K562 (cell line): ENCODE measurements at regions not wholly inside any gene's neighbourhood (a gene's known extent, or its start where the extent isn't known, plus 50 kb on each side); places are given as distances from the start of the nearest gene placed in this dataset.

Source experiments
- ATAC-seq: fragments of 200-7000 bp; cut with Tn5 transposase; 3 replicates; pipeline ENCODE4 v1.9.1; 2020; ENCODE audit warnings: moderate library complexity
- BruUV-seq: library from RNA; stranded (reverse); fragments of 400-500 nt; replicated peaks from 2 replicates; lab custom pipeline; 2021; lab: Mats Ljungman, UMichigan
- CTCF ChIA-PET: fragments of 300-600 bp; formaldehyde crosslinking; extraction: SDS; loops from one replicate; lab custom pipeline; 2021; ENCODE audit warnings: low intra/inter-chr PET ratio; lab: Yijun Ruan, JAX
- POLR2A ChIA-PET: fragments of 300-600, 350-650 bp; sonication (Branson Sonifier 250); formaldehyde crosslinking; extraction: SDS; loops from one replicate; lab custom pipeline; 2021; ENCODE audit warnings: antibody characterized with exemption, inconsistent platforms; lab: Yijun Ruan, JAX
- DNase-seq, 4 experiments: peaks; one replicate each; pipeline versions ENCODE4 v3.0.0 to v3.0.0-alpha.2; 2011 to 2018; ENCODE audit warnings: low spot score in 3 of 4, mixed read lengths in 3 of 4; ENCODE audit errors: extremely low read depth in 1 of 4
- FAIRE-seq: peaks from 2 replicates; lab custom pipeline; 2011; peaks lifted over from hg19 to GRCh38; lab: Jason Lieb, UNC
- H2AFZ ChIP-seq: 2 replicates; pipeline ENCODE4 v1.6.0; 2011; ENCODE audit warnings: low read depth, low read length, control low read depth, inconsistent platforms
- H3K27ac ChIP-seq: fragments of 200-600 bp; 3 replicates; pipeline ENCODE4 v1.8.0; 2011; ENCODE audit warnings: low read depth, mild to moderate bottlenecking, control low read depth, inconsistent platforms, low read length, moderate library complexity, mixed read lengths; ENCODE audit errors: extremely low read depth
- H3K27me3 ChIP-seq, 2 experiments: fragments of 300-600 bp in 1 of 2; 2 replicates in 1 of 2; 3 replicates in 1 of 2; pipeline versions ENCODE4 v1.6.0 to v1.8.0; 2011; ENCODE audit warnings: inconsistent platforms in 2 of 2, low read length in 2 of 2, mild to moderate bottlenecking in 1 of 2, mixed read lengths in 1 of 2, moderate library complexity in 1 of 2; ENCODE audit not compliant: control insufficient read depth in 2 of 2, insufficient read depth in 2 of 2
- H3K36me3 ChIP-seq: fragments of 300-600 bp; 3 replicates; pipeline ENCODE4 v1.8.0; 2011; ENCODE audit warnings: mild to moderate bottlenecking, low read length, inconsistent platforms; ENCODE audit not compliant: control insufficient read depth, insufficient read depth
- H3K4me1 ChIP-seq, 2 experiments: fragments of 200-600 bp in 1 of 2; replicated peaks in 1 of 2; 2 replicates in 1 of 2; 3 replicates in 1 of 2; pipeline versions ENCODE4 v1.5.1 to v1.8.0; 2011; ENCODE audit warnings: inconsistent platforms in 2 of 2, low read length in 2 of 2, mild to moderate bottlenecking in 1 of 2, mixed read lengths in 1 of 2, moderate library complexity in 1 of 2; ENCODE audit not compliant: control insufficient read depth in 2 of 2, insufficient read depth in 2 of 2
- H3K4me2 ChIP-seq: 2 replicates; pipeline ENCODE4 v1.6.1; 2011; ENCODE audit warnings: low read length, control low read depth, inconsistent platforms, mixed read lengths; ENCODE audit not compliant: insufficient read depth
- H3K4me3 ChIP-seq: fragments of 200-600 bp; sonication (generic), shearing (Covaris generic); 2 replicates; pipeline ENCODE4 v1.5.1; 2016; ENCODE audit warnings: control low read depth, inconsistent platforms
- H3K79me2 ChIP-seq: fragments of 200-600 bp; 3 replicates; pipeline ENCODE4 v1.8.0; 2011; ENCODE audit warnings: low read length, inconsistent platforms; ENCODE audit not compliant: control insufficient read depth, insufficient read depth
- H3K9ac ChIP-seq, 2 experiments: 2 replicates each; pipeline versions ENCODE4 v1.6.0 to v1.6.1; 2011; ENCODE audit warnings: low read depth in 2 of 2, low read length in 2 of 2, control low read depth in 1 of 2, inconsistent platforms in 1 of 2, mild to moderate bottlenecking in 1 of 2, mixed read lengths in 1 of 2; ENCODE audit not compliant: insufficient read depth in 1 of 2
- H3K9me1 ChIP-seq: one replicate; pipeline ENCODE4 v1.6.0; 2011; ENCODE audit warnings: inconsistent platforms, mild to moderate bottlenecking, low read length, moderate library complexity; ENCODE audit not compliant: control insufficient read depth, insufficient read depth
- H3K9me3 ChIP-seq: replicated peaks from 2 replicates; pipeline ENCODE4 v1.5.1; 2011; ENCODE audit warnings: low read depth, low read length, inconsistent platforms; ENCODE audit not compliant: control insufficient read depth, insufficient read depth
- H4K20me1 ChIP-seq: replicated peaks from 2 replicates; pipeline ENCODE4 v1.6.1; 2011; ENCODE audit warnings: low read length, inconsistent platforms, mixed read lengths; ENCODE audit not compliant: control insufficient read depth, insufficient read depth
- CBX1 ChIP-seq: sonication (generic); IDR thresholded peaks from 2 replicates; pipeline ENCODE4 v1.6.1; 2016; ENCODE audit warnings: antibody characterized with exemption, low read depth, mild to moderate bottlenecking
- CCNT2 ChIP-seq: IDR thresholded peaks from 2 replicates; pipeline ENCODE4 v1.6.1; 2011; ENCODE audit warnings: borderline replicate concordance, low read depth, mild to moderate bottlenecking, moderate library complexity, mixed read lengths, low read length; ENCODE audit not compliant: insufficient read length; ENCODE audit errors: extremely low read depth
- DACH1 ChIP-seq: fragments of 450-650 bp; IDR thresholded peaks from 2 replicates; pipeline ENCODE4 v1.6.1; 2018; ENCODE audit not compliant: partially characterized antibody
- EHMT2 ChIP-seq: fragments of 450-650 bp; IDR thresholded peaks from 2 replicates; pipeline ENCODE4 v1.6.1; 2018; ENCODE audit warnings: antibody characterized with exemption
- HDAC2 ChIP-seq: fragments of 450-650 bp; IDR thresholded peaks from 2 replicates; pipeline ENCODE4 v1.6.1; 2016; ENCODE audit warnings: mild to moderate bottlenecking
- HES1 ChIP-seq: fragments of 450-650 bp; IDR thresholded peaks from 2 replicates; pipeline ENCODE4 v1.6.1; 2016; ENCODE audit warnings: low read depth, mild to moderate bottlenecking, moderate library complexity
- KAT2B ChIP-seq: IDR thresholded peaks from one replicate; pipeline ENCODE4 v1.6.1; 2012; ENCODE audit warnings: low read depth, mild to moderate bottlenecking, control low read depth, inconsistent platforms, low read length, moderate library complexity
- KLF10 ChIP-seq: fragments of 250-450 bp; sonication (Bioruptor Pico); IDR thresholded peaks from 2 replicates; pipeline ENCODE4 v1.6.1; 2021; ENCODE audit warnings: matching md5 sums
- PPARD ChIP-seq: fragments of 250-450 bp; sonication (Bioruptor Pico); IDR thresholded peaks from 2 replicates; pipeline ENCODE4 v1.8.0; 2022; ENCODE audit warnings: inconsistent platforms, mild to moderate bottlenecking, moderate library complexity
- TEAD1 ChIP-seq, 2 experiments: fragments of 450-650 bp in 1 of 2; sonication (generic) in 1 of 2; formaldehyde crosslinking; IDR thresholded peaks; 2 replicates each; pipeline versions ENCODE4 v1.4.0 to v1.8.0; 2020 to 2022; ENCODE audit warnings: mild to moderate bottlenecking in 2 of 2, missing genetic modification reagents in 1 of 2
- ZBED1 ChIP-seq: IDR thresholded peaks from 2 replicates; pipeline ENCODE4 v1.6.1; 2014
- WGBS: fragments of 100-300 bp; shearing (Covaris generic); methylation state at CpG from one replicate; pipeline ENCODE4 v1.1.6; 2016; ENCODE audit warnings: low coverage, mixed read lengths; ENCODE audit not compliant: insufficient coverage; ENCODE audit errors: missing lambda C conversion rate; 5-methylcytosine and 5-hydroxymethylcytosine counted together
- in situ Hi-C: fragments of 300-500 bp; cut with MboI; formaldehyde crosslinking; loops from 4 replicates; pipeline ENCODE4 v1.15.0; 2018; ENCODE audit warnings: inconsistent platforms, mixed read lengths
- intact Hi-C: fragments of 100-400 bp; cut with micrococcal nuclease; formaldehyde crosslinking; loops from 2 replicates; pipeline ENCODE4 v1.14.2; 2022
- TF ChIP-seq, protein P1 (sequence below): fragments of 250-450 bp; sonication (Bioruptor Pico); IDR thresholded peaks from 2 replicates; pipeline ENCODE4 v1.8.0; 2022; ENCODE audit warnings: inconsistent platforms, mild to moderate bottlenecking, moderate library complexity, borderline replicate concordance
- TF ChIP-seq, protein P2 (sequence below), 2 experiments: IDR thresholded peaks; 2 replicates each; pipeline ENCODE4 v1.6.1; 2012; ENCODE audit warnings: improper control_type of control experiment in 2 of 2, low read depth in 2 of 2, low read length in 2 of 2, borderline replicate concordance in 1 of 2
- TF ChIP-seq, protein P3 (sequence below): sonication (generic); formaldehyde crosslinking; IDR thresholded peaks from 2 replicates; pipeline ENCODE4 v1.8.0; 2022; ENCODE audit warnings: missing genetic modification reagents, mild to moderate bottlenecking, borderline replicate concordance
- TF ChIP-seq, protein P4 (sequence below): IDR thresholded peaks from 3 replicates; pipeline ENCODE4 v1.6.1; 2011; ENCODE audit warnings: borderline replicate concordance, mild to moderate bottlenecking; ENCODE audit not compliant: insufficient read length, insufficient read depth

DNA sequence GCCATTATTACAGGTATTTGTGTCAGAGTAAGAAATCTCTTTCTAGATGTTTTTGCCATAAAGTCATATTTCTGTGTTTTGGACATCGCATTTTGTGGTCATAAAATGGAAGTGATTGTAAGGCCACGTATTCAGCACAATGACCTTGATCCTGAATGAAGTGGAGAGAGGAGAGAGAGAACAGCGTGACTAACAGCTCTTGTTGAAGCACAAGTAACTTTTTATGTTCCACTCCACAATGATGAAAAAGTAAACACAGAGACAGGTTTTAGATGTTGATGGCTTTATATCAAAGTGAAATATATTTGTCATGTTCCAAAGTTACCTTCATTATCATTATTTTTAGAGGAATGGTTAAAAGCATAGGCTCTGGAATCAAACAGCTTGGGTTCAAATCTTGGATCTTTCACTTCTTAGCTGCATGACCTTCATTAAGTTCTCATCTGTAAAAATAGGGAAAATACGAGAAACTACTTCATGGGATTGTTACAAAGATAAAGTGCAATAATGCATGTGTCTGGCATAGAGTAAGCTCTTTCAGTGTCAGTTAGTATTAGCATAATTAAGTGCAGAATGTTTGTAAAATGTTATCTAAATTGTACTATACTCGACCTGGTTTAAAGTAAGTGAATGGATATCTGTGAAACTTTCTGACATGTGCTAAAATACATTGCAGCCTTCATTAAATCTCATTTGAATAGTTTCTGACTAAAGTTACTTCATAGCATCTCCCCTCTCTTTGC lies 341.5 kb upstream of the DNAJC19 start (continued):
- TF ChIP-seq EHMT2 (no peak), PPARD (CRISPR knock-in tag) (no peak), DACH1 (no peak)

- H4K20me1 ChIP-seq = no peaks in the 10 kb centered on the region
- no peaks in the 10 kb centered on the region for H3K79me2 ChIP-seq
- no peaks in the 10 kb centered on the region for H3K9me3 ChIP-seq
- ATAC-seq = no peak
- no peak overlapping the region for H3K9ac ChIP-seq
- no peak for FAIRE-seq
- no peaks in the 10 kb centered on the region for H3K36me3 ChIP-seq
- no peak overlapping the region for H3K27ac ChIP-seq
- in situ Hi-C loops = no loop called here
- no peaks in the 10 kb centered on the region for H3K9me1 ChIP-seq
- ChIA-PET POLR2A (no interaction called here), CTCF (no interaction called here)
- WGBS = 0% methylated on average over 3 of the region's 3 CpGs
- no peaks in the 10 kb centered on the region for H3K27me3 ChIP-seq
- no peak overlapping the region for H2AFZ ChIP-seq
- BruUV-seq = no TSS peak
- H3K4me3 ChIP-seq = no peak overlapping the region
- intact Hi-C loops = no loop called here
- DNase-seq = no peak
- no peaks in the 10 kb centered on the region for H3K4me1 ChIP-seq
- H3K4me2 ChIP-seq = no peak overlapping the region
- TF ChIP-seq CBX1 = no peak
- no peak for TF ChIP-seq CCNT2
- no peak for TF ChIP-seq HES1
- TF ChIP-seq HDAC2 = no peak
- no peak for TF ChIP-seq KAT2B
- TF ChIP-seq, protein P1, sequence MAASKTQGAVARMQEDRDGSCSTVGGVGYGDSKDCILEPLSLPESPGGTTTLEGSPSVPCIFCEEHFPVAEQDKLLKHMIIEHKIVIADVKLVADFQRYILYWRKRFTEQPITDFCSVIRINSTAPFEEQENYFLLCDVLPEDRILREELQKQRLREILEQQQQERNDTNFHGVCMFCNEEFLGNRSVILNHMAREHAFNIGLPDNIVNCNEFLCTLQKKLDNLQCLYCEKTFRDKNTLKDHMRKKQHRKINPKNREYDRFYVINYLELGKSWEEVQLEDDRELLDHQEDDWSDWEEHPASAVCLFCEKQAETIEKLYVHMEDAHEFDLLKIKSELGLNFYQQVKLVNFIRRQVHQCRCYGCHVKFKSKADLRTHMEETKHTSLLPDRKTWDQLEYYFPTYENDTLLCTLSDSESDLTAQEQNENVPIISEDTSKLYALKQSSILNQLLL = no peak
- TF ChIP-seq KLF10 = no peak
- TF ChIP-seq, protein P2, sequence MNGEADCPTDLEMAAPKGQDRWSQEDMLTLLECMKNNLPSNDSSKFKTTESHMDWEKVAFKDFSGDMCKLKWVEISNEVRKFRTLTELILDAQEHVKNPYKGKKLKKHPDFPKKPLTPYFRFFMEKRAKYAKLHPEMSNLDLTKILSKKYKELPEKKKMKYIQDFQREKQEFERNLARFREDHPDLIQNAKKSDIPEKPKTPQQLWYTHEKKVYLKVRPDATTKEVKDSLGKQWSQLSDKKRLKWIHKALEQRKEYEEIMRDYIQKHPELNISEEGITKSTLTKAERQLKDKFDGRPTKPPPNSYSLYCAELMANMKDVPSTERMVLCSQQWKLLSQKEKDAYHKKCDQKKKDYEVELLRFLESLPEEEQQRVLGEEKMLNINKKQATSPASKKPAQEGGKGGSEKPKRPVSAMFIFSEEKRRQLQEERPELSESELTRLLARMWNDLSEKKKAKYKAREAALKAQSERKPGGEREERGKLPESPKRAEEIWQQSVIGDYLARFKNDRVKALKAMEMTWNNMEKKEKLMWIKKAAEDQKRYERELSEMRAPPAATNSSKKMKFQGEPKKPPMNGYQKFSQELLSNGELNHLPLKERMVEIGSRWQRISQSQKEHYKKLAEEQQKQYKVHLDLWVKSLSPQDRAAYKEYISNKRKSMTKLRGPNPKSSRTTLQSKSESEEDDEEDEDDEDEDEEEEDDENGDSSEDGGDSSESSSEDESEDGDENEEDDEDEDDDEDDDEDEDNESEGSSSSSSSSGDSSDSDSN (IDR thresholded peaks at IDR 0.05; ENCODE audit: borderline replicate concordance in 1 of 2, low read depth in 2 of 2, low read length in 2 of 2) = no peak
- TF ChIP-seq TEAD1 (CRISPR knock-in tag; IDR thresholded peaks at IDR 0.05) = no peak
- TF ChIP-seq ZBED1 = no peak
- TF ChIP-seq, protein P3, sequence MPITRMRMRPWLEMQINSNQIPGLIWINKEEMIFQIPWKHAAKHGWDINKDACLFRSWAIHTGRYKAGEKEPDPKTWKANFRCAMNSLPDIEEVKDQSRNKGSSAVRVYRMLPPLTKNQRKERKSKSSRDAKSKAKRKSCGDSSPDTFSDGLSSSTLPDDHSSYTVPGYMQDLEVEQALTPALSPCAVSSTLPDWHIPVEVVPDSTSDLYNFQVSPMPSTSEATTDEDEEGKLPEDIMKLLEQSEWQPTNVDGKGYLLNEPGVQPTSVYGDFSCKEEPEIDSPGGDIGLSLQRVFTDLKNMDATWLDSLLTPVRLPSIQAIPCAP = no peak
- TF ChIP-seq, protein P4, sequence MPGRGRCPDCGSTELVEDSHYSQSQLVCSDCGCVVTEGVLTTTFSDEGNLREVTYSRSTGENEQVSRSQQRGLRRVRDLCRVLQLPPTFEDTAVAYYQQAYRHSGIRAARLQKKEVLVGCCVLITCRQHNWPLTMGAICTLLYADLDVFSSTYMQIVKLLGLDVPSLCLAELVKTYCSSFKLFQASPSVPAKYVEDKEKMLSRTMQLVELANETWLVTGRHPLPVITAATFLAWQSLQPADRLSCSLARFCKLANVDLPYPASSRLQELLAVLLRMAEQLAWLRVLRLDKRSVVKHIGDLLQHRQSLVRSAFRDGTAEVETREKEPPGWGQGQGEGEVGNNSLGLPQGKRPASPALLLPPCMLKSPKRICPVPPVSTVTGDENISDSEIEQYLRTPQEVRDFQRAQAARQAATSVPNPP = no peak
Observed at GRCh38 chr3:181330257-181330656, 340.7 kb upstream of the DNAJC19 start.
